CD14-positive monocyte (primary cell): ENCODE measurements at regions not wholly inside any gene's neighbourhood (a gene's known extent, or its start where the extent isn't known, plus 50 kb on each side); places are given as distances from the start of the nearest gene placed in this dataset.

Experiments used
- DNase-seq, 3 donors: peaks; one replicate each; pipeline ENCODE4 v3.0.0-alpha.2; 2011 to 2022
- H2AFZ ChIP-seq: 2 replicates; pipeline ENCODE4 v1.6.0; 2012; ENCODE audit warnings: mild to moderate bottlenecking, low read depth, low read length, inconsistent platforms; ENCODE audit not compliant: insufficient read depth, poor library complexity, severe bottlenecking
- H3K27ac ChIP-seq, 2 donors: 1 replicate in 1 of 2; 2 replicates in 1 of 2; pipeline ENCODE4 v1.5.1; 2012 to 2013; ENCODE audit warnings: low read length in 2 of 2, control low read depth in 1 of 2, inconsistent platforms in 1 of 2, low read depth in 1 of 2, mild to moderate bottlenecking in 1 of 2
- H3K27me3 ChIP-seq, 2 donors: one replicate each; pipeline versions ENCODE4 v1.6.0 to v1.6.1; 2011 to 2013; ENCODE audit warnings: low read length in 2 of 2; ENCODE audit not compliant: control insufficient read depth in 2 of 2, insufficient read depth in 2 of 2
- H3K36me3 ChIP-seq, 2 donors: replicated peaks in 1 of 2; 1 replicate in 1 of 2; 2 replicates in 1 of 2; pipeline versions ENCODE4 v1.5.1 to v1.6.1; 2012 to 2013; ENCODE audit warnings: low read length in 2 of 2, control low read depth in 1 of 2, inconsistent platforms in 1 of 2, mild to moderate bottlenecking in 1 of 2; ENCODE audit not compliant: insufficient read depth in 2 of 2, control insufficient read depth in 1 of 2
- H3K4me1 ChIP-seq, 2 donors: 1 replicate in 1 of 2; 2 replicates in 1 of 2; pipeline versions ENCODE4 v1.5.1 to v1.6.1; 2012 to 2013; ENCODE audit warnings: low read length in 2 of 2, control low read depth in 1 of 2, inconsistent platforms in 1 of 2, mild to moderate bottlenecking in 1 of 2, moderate library complexity in 1 of 2; ENCODE audit not compliant: insufficient read depth in 2 of 2, control insufficient read depth in 1 of 2
- H3K4me2 ChIP-seq: replicated peaks from 2 replicates; pipeline ENCODE3; 2012; ENCODE audit warnings: low read length, moderate library complexity, mild to moderate bottlenecking; ENCODE audit not compliant: poor library complexity, severe bottlenecking; ENCODE audit errors: extremely low read depth
- H3K4me3 ChIP-seq, 3 experiments: fragments of 200-600 bp in 1 of 3; sonication (generic) in 1 of 3; replicated peaks in 1 of 3; 1 replicate in 2 of 3; 2 replicates in 1 of 3; pipeline ENCODE4 v1.5.1; 2011 to 2013; ENCODE audit warnings: low read length in 3 of 3, mild to moderate bottlenecking in 3 of 3, control low read depth in 2 of 3, low read depth in 2 of 3, inconsistent platforms in 1 of 3, moderate library complexity in 1 of 3
- H3K79me2 ChIP-seq: 2 replicates; pipeline ENCODE4 v1.6.0; 2012; ENCODE audit warnings: mild to moderate bottlenecking, control low read depth, inconsistent platforms, low read length, moderate library complexity; ENCODE audit not compliant: insufficient read depth
- H3K9ac ChIP-seq: 2 replicates; pipeline ENCODE4 v1.6.0; 2017; ENCODE audit warnings: low read length, mild to moderate bottlenecking; ENCODE audit not compliant: insufficient read depth, poor library complexity, severe bottlenecking
- H3K9me3 ChIP-seq, 2 donors: replicated peaks in 1 of 2; 1 replicate in 1 of 2; 2 replicates in 1 of 2; pipeline versions ENCODE4 v1.5.1 to v1.6.1; 2012 to 2013; ENCODE audit warnings: low read length in 2 of 2, control low read depth in 1 of 2; ENCODE audit not compliant: control insufficient read depth in 1 of 2, insufficient read depth in 1 of 2
- H4K20me1 ChIP-seq: 2 replicates; pipeline ENCODE4 v1.6.0; 2012; ENCODE audit warnings: mild to moderate bottlenecking, low read length, control low read depth, moderate library complexity; ENCODE audit not compliant: insufficient read depth
- H3K27ac Mint-ChIP-seq, 7 donors: one replicate each; pipeline ENCODE4 v1.8.0; 2020; ENCODE audit warnings: mild to moderate bottlenecking in 7 of 7, mixed read lengths in 7 of 7, moderate library complexity in 6 of 7, inconsistent platforms in 2 of 7
- H3K27me3 Mint-ChIP-seq, 3 donors: one replicate each; pipeline ENCODE4 v1.8.0; 2021 to 2022; ENCODE audit warnings: low read depth in 3 of 3, mild to moderate bottlenecking in 3 of 3, mixed read lengths in 3 of 3, moderate library complexity in 3 of 3, inconsistent platforms in 1 of 3
- H3K36me3 Mint-ChIP-seq, 2 donors: one replicate each; pipeline ENCODE4 v1.8.0; 2020; ENCODE audit warnings: mixed read lengths in 2 of 2, inconsistent platforms in 1 of 2, mild to moderate bottlenecking in 1 of 2
- H3K4me1 Mint-ChIP-seq: one replicate; pipeline ENCODE4 v1.8.0; 2020; ENCODE audit warnings: mild to moderate bottlenecking, mixed read lengths
- H3K4me3 Mint-ChIP-seq, 2 donors: one replicate each; pipeline ENCODE4 v1.8.0; 2020; ENCODE audit warnings: mild to moderate bottlenecking in 2 of 2, mixed read lengths in 2 of 2, moderate library complexity in 1 of 2
- H3K9me3 Mint-ChIP-seq, 7 donors: one replicate each; pipeline ENCODE4 v1.8.0; 2020 to 2022; ENCODE audit warnings: mixed read lengths in 7 of 7, mild to moderate bottlenecking in 6 of 7, moderate library complexity in 6 of 7, inconsistent platforms in 2 of 7
- WGBS: methylation state at CpG from one replicate; pipeline ENCODE4 v1.1.5; 2013; ENCODE audit warnings: missing lambda C conversion rate; ENCODE audit not compliant: insufficient coverage; 5-methylcytosine and 5-hydroxymethylcytosine counted together
- intact Hi-C, 2 donors: fragments of 100-400 bp; cut with micrococcal nuclease; formaldehyde crosslinking; loops; one replicate each; pipeline versions ENCODE4 v1.15.0 to v1.15.1; 2023
- TF ChIP-seq, protein P1 (sequence below): fragments of 200-600 bp; IDR thresholded peaks from one replicate; pipeline ENCODE4 v1.8.0; 2022; ENCODE audit warnings: antibody characterized with exemption, mild to moderate bottlenecking

DNA sequence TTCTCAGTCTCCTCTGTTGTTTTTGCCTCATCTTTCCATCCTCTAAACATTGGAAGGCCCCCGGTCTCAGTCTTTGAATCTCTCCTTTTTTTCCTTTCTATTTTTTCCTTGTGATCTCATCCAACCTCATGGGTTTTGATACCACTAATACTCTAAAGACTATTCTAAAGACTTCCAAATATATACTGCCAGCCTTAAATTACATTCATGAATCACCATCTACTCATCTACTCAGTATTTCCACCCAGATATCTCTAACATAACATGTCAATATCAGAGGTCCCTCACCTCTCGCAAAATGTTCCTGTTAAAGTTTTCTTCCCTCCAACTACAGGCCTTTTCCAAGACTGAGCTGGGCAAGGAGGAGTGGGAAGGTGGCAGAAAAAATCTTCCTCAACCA lies 282.5 kb upstream of the TTC14 start:
- peaks cover 0 to 10% (median 2%) of the 10 kb centered on the region in 7 donors for H3K9me3 Mint-ChIP-seq
- peaks cover 0 to 6% of the 10 kb centered on the region in 2 donors for H3K9me3 ChIP-seq
- TF ChIP-seq, protein P1, sequence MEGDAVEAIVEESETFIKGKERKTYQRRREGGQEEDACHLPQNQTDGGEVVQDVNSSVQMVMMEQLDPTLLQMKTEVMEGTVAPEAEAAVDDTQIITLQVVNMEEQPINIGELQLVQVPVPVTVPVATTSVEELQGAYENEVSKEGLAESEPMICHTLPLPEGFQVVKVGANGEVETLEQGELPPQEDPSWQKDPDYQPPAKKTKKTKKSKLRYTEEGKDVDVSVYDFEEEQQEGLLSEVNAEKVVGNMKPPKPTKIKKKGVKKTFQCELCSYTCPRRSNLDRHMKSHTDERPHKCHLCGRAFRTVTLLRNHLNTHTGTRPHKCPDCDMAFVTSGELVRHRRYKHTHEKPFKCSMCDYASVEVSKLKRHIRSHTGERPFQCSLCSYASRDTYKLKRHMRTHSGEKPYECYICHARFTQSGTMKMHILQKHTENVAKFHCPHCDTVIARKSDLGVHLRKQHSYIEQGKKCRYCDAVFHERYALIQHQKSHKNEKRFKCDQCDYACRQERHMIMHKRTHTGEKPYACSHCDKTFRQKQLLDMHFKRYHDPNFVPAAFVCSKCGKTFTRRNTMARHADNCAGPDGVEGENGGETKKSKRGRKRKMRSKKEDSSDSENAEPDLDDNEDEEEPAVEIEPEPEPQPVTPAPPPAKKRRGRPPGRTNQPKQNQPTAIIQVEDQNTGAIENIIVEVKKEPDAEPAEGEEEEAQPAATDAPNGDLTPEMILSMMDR, result no peak
- no peak overlapping the region for H3K4me3 Mint-ChIP-seq
- no peaks in the 10 kb centered on the region for H3K4me1 Mint-ChIP-seq
- no peaks in the 10 kb centered on the region for H3K27me3 ChIP-seq
- H3K36me3 ChIP-seq, result no peaks in the 10 kb centered on the region
- no peaks in the 10 kb centered on the region for H3K27me3 Mint-ChIP-seq
- no peaks in the 10 kb centered on the region for H4K20me1 ChIP-seq
- 100% methylated on average over 1 of the region's 2 CpGs for WGBS
- H3K27ac ChIP-seq, result no peak overlapping the region
- no peaks in the 10 kb centered on the region for H3K79me2 ChIP-seq
- intact Hi-C loops, result no loop called here
- H3K4me3 ChIP-seq, result no peak overlapping the region
- no peak overlapping the region for H2AFZ ChIP-seq
- H3K9ac ChIP-seq, result no peak overlapping the region
- DNase-seq, result no peak
- H3K36me3 Mint-ChIP-seq, result no peaks in the 10 kb centered on the region
- H3K4me2 ChIP-seq, result no peak overlapping the region
- H3K27ac Mint-ChIP-seq, result no peak overlapping the region
- no peaks in the 10 kb centered on the region for H3K4me1 ChIP-seq

DNA sequence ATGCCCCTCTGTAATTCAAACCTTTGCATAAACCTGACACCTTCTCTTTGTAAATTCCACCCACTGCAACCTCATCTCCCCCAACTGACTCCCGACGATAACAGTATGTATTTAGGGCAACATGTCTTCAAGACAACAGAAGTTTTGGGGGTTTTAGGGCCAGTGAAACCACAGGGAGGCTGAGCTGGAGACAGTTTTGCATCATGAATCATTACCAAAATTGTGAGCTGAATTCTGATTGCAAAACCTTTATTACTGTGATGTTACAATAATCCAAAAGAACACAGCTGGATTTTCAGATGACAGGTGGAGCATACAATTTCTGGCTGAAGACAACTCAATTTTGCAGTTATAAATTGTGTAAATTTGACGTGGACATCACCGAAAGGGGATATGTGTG lies 281.3 kb upstream of the TTC14 start:
- Histone ChIP-seq H3K79me2 (no peaks in the 10 kb centered on the region), H3K27me3 (no peaks in the 10 kb centered on the region), H3K4me3 (no peak overlapping the region), H3K4me2 (no peak overlapping the region), H3K4me1 (no peaks in the 10 kb centered on the region), H3K9ac (no peak overlapping the region), H2AFZ (no peak overlapping the region), H4K20me1 (no peaks in the 10 kb centered on the region), H3K36me3 (no peaks in the 10 kb centered on the region), H3K27ac (no peak overlapping the region), H3K9me3 (peaks cover 0 to 13% of the 10 kb centered on the region in 2 donors)
- Mint-ChIP-seq H3K4me3 (no peak overlapping the region), H3K27ac (no peak overlapping the region), H3K36me3 (no peaks in the 10 kb centered on the region), H3K9me3 (peaks cover 0 to 10% (median 3%) of the 10 kb centered on the region in 7 donors), H3K27me3 (no peaks in the 10 kb centered on the region), H3K4me1 (no peaks in the 10 kb centered on the region)
- DNase-seq, result no peak
- intact Hi-C loops, result no loop called here
- TF ChIP-seq, protein P1, result no peak
- no CpG with 5 or more reads among the region's 4 CpGs for WGBS
